ENCODE measurements at regions not wholly inside any gene's neighbourhood (a gene's known extent, or its start where the extent isn't known, plus 50 kb on each side); places are given as distances from the start of the nearest gene placed in this dataset.

DNA sequence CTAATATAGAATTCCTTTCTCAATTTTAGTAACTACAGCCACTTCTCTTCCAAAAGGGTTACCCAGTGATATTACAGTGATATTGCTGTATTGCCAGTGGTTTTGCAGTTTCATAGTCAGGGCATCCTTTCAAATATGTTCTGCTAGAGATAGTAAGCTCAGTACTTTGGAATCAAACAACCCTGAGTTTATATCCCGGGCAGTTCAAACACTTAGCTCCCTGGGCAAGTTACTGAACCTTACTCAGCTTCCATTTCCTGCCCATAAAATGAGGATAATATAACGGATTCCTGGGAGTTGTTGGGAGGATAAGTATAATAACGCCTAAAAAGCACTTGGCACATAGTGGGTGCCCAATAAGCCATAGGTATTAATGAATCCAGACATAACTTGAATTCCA lies 212.6 kb upstream of the PARD3B start:
- no peak for TF ChIP-seq POLR2A (IDR thresholded peaks at IDR 0.05)
- TF ChIP-seq, protein P1, sequence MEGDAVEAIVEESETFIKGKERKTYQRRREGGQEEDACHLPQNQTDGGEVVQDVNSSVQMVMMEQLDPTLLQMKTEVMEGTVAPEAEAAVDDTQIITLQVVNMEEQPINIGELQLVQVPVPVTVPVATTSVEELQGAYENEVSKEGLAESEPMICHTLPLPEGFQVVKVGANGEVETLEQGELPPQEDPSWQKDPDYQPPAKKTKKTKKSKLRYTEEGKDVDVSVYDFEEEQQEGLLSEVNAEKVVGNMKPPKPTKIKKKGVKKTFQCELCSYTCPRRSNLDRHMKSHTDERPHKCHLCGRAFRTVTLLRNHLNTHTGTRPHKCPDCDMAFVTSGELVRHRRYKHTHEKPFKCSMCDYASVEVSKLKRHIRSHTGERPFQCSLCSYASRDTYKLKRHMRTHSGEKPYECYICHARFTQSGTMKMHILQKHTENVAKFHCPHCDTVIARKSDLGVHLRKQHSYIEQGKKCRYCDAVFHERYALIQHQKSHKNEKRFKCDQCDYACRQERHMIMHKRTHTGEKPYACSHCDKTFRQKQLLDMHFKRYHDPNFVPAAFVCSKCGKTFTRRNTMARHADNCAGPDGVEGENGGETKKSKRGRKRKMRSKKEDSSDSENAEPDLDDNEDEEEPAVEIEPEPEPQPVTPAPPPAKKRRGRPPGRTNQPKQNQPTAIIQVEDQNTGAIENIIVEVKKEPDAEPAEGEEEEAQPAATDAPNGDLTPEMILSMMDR (IDR thresholded peaks at IDR 0.05): no peak

Measured in uterus (tissue), 2 donors.